RPMI8226 (cell line): ENCODE measurements at regions not wholly inside any gene's neighbourhood (a gene's known extent, or its start where the extent isn't known, plus 50 kb on each side); places are given as distances from the start of the nearest gene placed in this dataset.
A peak's percentile ranks its signal among the peaks of the same experiment; 100 is the strongest.
"Not testable (repeated sequence)": the region's sequence is repeated elsewhere in the genome, so short reads cannot be mapped to it uniquely, and the experiment has no call there.

Experiments used
- DNase-seq: peaks from one replicate; pipeline ENCODE4 v3.0.0-alpha.2; 2015

- DNase-seq, result no peak
Measured at GRCh38 chr7:68888971-68889385, 709.3 kb upstream of the AUTS2 start.

DNA sequence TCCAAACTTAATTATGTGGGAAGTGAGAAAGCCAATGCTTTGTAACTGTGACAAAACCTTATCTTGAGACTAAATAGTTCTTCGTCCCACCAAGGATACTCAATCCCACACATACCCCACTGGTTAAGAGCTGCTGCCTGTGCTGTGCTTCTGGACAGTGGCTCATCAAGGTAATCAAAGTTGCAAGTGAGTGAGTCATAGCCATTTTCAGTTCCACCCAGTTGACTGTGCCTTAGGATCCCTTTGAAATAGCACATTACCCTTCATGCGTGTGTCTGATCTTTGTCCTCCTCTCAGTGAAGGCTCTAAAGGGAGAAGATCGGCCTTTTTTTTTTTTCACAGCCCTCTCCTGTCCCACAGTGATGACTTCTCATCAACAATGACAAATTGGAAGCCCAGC lies 706.0 kb upstream of the AUTS2 start:
- DNase-seq, result peak; percentile 25

DNA sequence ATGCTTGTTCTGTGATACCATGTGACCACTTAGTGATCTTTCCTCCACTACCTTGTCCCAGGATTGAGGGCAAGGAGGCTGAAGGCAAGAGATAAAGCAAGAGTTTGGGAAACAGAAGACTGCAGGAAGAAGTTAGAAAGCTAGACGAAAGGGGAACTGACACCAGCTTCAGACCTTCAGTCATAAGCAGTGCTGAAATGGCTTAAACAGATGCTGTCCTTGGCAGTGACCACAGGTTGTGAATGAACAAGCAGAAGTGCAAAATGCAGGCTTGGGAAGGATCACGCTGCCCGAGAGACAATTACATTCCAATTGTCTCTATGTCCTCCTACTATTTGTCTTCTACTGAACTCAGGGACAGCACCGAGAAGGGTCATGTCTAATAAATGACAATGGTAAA lies 704.9 kb upstream of the AUTS2 start:
- DNase-seq, result peak; percentile 70

- DNase-seq, result not testable (repeated sequence)
Measured at GRCh38 chr7:68899156-68899555, 699.1 kb upstream of the AUTS2 start.

DNA sequence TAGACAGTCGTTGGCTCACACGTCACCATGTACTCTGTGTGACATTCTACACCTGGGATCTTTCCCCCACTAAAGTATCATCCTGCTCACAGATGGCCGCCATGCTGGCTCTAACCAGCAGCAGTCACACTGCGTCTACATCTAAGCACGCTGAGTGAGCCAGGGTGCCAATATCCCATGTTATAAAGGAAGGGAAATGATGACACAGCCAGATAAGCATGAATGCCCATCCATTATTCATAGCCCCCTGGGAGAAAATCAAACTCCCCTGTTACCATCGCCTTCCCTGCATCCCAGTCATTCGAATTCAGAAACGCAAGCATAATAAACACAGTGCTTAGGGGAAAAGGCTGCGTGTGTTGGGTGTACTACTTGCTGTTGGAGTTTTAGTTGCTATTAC lies 698.2 kb upstream of the AUTS2 start:
- no peak for DNase-seq

- DNase-seq, result no peak
Measured at GRCh38 chr7:68904630-68905029, 693.6 kb upstream of the AUTS2 start.

- DNase-seq, result no peak
Measured at GRCh38 chr7:68911754-68912153, 686.5 kb upstream of the AUTS2 start.

DNA sequence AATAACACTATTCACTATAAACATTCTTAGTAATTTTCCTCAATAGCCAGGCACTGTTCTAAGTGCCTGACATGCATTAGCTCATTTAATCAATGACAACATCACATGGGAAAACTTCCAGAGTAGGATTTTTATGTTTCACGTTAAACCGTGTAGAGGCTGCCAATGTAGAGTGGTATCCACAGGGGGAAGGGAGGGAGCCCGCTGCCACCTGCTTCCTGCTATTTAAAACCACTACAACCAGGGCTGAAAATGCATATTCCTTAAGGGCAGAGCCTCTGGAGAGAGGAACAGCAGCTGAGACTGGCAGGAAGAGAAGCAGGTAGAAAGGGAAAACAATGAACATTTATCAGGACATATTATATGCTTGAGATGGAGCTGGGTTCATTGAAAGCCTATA lies 684.3 kb upstream of the AUTS2 start:
- no peak for DNase-seq

DNA sequence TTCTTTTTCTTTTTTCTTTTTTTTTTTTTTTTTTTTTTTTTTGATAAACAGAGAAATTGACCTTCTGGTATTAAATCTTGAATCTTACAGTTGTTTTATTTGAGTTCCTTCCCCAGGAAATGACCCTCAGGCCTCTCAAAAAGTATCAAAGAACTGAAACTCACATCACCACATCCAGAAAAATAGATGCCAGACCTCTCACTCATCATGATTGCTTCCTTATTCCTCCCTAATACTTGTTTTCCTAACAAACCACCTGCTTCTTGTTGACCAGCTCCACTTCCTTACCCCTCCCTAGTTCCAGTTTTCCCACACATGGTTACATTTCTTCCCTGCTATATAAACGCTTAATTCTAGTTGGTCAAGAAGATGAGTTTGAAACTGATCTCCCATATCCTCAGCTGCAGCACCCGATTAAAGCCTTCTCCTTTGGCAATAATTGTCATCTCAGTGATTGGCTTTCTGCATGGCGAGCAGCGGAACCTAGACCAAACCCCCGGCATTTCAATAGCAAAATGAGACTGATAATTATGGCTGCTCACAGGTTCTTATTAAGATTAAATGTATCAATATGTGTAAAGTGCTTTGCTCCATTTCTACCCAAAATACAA lies 681.1 kb upstream of the AUTS2 start:
- DNase-seq, result no peak

- no peak for DNase-seq
Measured at GRCh38 chr7:68918621-68919020, 679.7 kb upstream of the AUTS2 start.

DNA sequence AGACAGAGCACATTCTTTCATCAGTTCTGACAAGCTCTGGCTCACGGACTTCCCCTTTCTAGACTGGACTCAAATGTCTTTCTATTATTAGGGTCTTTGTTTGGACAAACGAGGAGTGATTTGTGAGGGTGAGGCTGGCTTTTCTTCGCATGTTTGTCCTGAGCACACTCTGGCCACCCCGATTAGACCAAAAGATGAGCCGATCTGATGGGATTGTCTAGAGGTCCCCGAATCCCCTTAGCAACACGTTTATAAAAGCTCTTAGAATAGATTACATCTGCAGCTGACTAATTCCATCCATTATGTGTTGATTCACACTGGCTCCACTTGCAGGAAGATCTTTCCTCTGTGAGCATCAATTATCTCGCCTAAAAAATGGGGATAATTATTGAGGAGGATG lies 675.4 kb upstream of the AUTS2 start:
- no peak for DNase-seq

- DNase-seq, result peak; percentile 40
Measured at GRCh38 chr7:68925241-68925640, 673.0 kb upstream of the AUTS2 start.

DNA sequence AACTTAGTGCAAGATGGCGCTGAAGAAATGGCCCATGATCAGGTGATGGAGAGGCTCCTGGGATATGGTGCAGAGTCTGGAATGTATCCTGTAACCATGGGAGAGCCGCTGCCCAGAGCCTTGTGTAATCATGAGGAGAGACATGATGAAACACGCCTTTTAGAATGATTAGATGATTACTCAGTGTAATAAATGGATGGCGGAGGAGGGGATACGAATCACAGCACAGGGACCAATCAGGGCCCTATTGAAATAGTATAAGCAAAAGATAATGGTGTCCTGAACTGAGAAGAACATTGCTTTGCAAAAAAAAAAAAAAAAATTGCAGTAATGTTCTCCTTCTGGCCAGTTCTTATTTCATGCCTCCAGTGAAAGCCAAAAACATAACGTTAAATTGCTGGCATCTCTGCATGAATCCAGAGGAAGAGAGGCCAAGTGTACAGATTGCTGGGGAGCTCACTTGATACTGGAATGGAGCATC lies 668.5 kb upstream of the AUTS2 start:
- no peak for DNase-seq

GRCh38 chr7:68936471-68937035 lies 661.7 kb upstream of the AUTS2 start:
- DNase-seq, result no peak

DNA sequence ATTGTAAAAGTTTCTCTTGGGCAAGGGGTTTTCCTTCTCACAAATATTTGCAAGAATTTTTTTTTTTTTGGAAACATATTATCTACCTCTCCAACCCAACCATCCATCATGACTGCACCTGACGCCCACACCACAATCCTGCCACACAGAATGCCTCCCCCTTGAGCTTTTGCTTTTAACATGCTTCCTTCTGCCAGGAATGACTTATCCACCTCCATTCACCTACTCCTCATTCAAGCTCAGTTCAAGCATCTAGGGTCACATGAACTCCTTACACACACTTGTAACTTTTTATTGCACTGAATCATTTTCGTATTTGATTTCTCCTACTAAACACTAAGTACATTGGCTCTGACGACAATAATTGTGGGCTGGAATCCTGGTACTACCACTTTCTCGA lies 660.1 kb upstream of the AUTS2 start:
- no peak for DNase-seq

DNA sequence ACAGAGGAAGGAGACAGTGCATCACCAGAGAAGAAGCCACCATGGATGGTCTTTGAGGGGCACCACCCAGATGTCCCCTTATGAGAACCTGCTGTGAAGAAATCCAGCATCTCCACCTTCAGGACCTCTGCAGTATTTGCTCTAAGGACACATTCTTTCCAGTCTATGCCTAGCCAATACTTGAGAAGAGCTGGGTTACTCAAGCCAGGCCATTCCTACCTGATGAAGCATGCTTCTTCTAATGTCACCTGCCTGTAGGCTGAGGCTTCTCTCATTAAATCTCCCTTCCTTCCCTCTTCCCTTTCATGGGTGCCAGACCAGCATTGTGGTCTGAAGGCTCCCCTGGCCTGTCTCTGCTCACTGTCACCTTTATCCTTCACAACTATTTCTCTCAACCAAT lies 654.5 kb upstream of the AUTS2 start:
- no peak for DNase-seq

- DNase-seq, result no peak
Measured at GRCh38 chr7:68955656-68956055, 642.6 kb upstream of the AUTS2 start.

- DNase-seq, result no peak
Measured at GRCh38 chr7:68958571-68958970, 639.7 kb upstream of the AUTS2 start.

DNA sequence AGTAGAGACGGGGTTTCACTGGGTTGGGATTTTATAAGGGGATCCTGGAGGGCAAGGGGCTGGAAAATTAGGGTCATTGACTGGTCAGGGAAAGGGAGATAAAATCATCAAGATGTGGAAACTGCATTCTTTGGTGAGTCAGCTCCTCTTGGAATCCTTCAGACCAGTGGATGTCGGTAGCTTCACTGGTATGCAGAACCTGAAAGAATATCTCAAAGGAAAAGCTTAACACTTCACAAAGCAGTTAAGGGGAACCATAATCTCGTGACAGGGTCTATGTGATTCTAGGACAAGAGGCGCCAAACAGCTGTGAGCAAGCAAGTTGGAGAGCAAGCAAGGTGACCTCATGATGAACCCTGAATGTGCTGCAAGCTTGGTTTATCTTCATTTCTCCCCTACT lies 634.7 kb upstream of the AUTS2 start:
- peak; percentile 65 for DNase-seq

DNA sequence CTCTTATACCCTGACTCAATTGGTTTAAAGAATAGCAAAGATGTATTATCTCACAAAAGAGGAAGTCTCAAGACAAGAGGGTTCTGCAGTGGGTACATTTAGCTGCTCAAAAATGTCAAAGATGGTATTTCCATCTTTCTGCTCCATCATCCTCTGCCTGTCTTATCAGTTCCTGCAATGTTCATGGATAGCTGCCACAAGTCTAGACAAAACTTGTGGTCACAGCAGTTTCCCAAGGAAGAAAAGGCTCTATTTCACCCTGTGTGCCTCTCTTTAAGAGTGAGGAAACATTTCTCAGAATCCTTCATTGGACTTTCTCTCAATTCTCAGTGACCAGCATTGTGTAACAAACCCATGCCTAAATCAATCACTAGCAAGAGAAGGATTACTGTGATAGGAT lies 634.2 kb upstream of the AUTS2 start:
- DNase-seq, result peak; percentile 25

DNA sequence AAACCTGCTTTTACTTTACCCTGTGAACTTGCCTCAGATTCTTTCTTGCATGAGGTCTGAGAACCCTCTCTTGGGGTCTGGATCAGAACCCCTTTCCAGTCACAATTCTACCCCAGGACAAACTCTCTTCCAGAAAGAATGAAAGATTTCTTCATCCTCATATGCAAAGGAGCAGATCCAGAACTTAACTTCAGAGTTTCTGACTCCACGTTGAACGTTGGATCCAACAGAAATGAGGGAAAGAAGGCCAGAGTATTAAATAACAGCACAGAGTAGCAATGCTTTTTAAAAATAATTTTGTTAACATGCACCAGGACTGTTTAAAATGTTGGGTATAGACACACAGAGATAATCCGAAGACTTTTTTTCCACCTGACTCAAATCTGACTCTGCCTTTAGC lies 632.9 kb upstream of the AUTS2 start:
- no peak for DNase-seq

DNA sequence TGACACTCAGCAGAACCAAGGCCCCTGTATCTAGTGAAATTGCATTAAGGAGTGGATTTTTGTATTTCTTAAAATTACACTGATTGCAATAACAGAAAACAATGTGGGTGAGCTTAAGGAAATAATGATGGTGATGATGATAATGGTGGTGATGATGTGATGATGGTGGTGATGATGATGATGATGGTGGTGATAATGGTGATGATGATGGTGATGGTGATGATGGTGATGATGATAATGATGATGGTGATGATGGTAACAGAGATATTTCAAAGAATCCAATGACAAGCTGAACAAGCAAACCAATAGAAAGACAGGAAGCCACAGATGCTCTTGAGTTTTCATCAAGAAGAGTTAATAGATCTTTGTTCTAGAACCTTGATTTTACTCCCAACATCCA lies 630.7 kb upstream of the AUTS2 start:
- no peak for DNase-seq

DNA sequence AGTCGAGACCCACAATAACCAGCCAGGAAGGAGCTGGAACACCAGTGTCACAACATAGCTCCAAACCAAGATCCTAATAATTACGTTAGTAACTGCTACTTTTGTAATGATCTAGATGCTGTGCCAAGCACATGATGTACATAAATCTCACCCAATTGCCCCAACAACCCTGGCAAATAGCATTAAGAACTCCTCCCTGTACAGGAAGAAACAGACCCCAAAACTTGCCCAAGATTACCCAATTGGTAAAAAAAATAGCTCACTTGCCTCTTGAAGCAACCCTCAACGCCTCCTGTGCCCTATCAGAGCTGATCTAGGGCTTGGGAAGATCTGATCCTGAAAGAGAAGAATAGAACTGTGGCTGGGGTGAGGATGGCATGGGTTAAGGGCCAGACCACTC lies 628.7 kb upstream of the AUTS2 start:
- DNase-seq, result peak; percentile 30

GRCh38 chr7:68971634-68972340 lies 626.5 kb upstream of the AUTS2 start:
- DNase-seq, result no peak
